Trophoblast cell (in vitro differentiated cells and primary cell): ENCODE measurements at regions not wholly inside any gene's neighbourhood (a gene's known extent, or its start where the extent isn't known, plus 50 kb on each side); places are given as distances from the start of the nearest gene placed in this dataset.

Experiments
- DNase-seq, 2 donors: peaks; one replicate each; pipeline ENCODE4 v3.0.0-alpha.2; 2016
- H2AFZ ChIP-seq: 2 replicates; pipeline ENCODE4 v1.6.1; 2013; ENCODE audit warnings: low read length, moderate library complexity, mild to moderate bottlenecking; ENCODE audit not compliant: insufficient read depth, poor library complexity
- H2AK5ac ChIP-seq: 2 replicates; pipeline ENCODE4 v1.6.1; 2013; ENCODE audit warnings: mild to moderate bottlenecking, low read length
- H2BK120ac ChIP-seq: 2 replicates; pipeline ENCODE4 v1.6.1; 2013; ENCODE audit warnings: low read length, mild to moderate bottlenecking, moderate library complexity; ENCODE audit not compliant: insufficient read depth, poor library complexity
- H2BK12ac ChIP-seq: 2 replicates; pipeline ENCODE4 v1.6.1; 2013; ENCODE audit warnings: mild to moderate bottlenecking, low read length, moderate library complexity
- H2BK5ac ChIP-seq: 2 replicates; pipeline ENCODE4 v1.6.1; 2013; ENCODE audit warnings: low read length, low read depth, moderate library complexity, mild to moderate bottlenecking; ENCODE audit not compliant: poor library complexity
- H3K14ac ChIP-seq: 2 replicates; pipeline ENCODE4 v1.6.1; 2013; ENCODE audit warnings: mild to moderate bottlenecking, low read length
- H3K18ac ChIP-seq: 2 replicates; pipeline ENCODE4 v1.6.1; 2013; ENCODE audit warnings: mild to moderate bottlenecking, low read length
- H3K23ac ChIP-seq: 2 replicates; pipeline ENCODE4 v1.6.1; 2013; ENCODE audit warnings: low read length
- H3K27ac ChIP-seq: 2 replicates; pipeline ENCODE4 v1.5.1; 2013; ENCODE audit warnings: low read depth, mild to moderate bottlenecking, inconsistent platforms, low read length, moderate library complexity
- H3K27me3 ChIP-seq: 2 replicates; pipeline ENCODE4 v1.6.1; 2013; ENCODE audit warnings: inconsistent platforms, mild to moderate bottlenecking, low read length, moderate library complexity; ENCODE audit not compliant: insufficient read depth
- H3K36me3 ChIP-seq, 2 experiments: 1 replicate in 1 of 2; 2 replicates in 1 of 2; pipeline ENCODE4 v1.6.1; 2013; ENCODE audit warnings: low read length in 2 of 2, mild to moderate bottlenecking in 2 of 2, moderate library complexity in 1 of 2; ENCODE audit not compliant: insufficient read depth in 2 of 2, control insufficient read depth in 1 of 2
- H3K4ac ChIP-seq: 2 replicates; pipeline ENCODE4 v1.6.1; 2013; ENCODE audit warnings: low read depth, mild to moderate bottlenecking, low read length, moderate library complexity
- H3K4me1 ChIP-seq, 2 experiments: 1 replicate in 1 of 2; 2 replicates in 1 of 2; pipeline ENCODE4 v1.6.1; 2013; ENCODE audit warnings: low read length in 2 of 2, mild to moderate bottlenecking in 2 of 2, moderate library complexity in 1 of 2; ENCODE audit not compliant: insufficient read depth in 2 of 2, control insufficient read depth in 1 of 2
- H3K4me2 ChIP-seq: 2 replicates; pipeline ENCODE4 v1.6.1; 2013; ENCODE audit warnings: inconsistent platforms, mild to moderate bottlenecking, low read length, moderate library complexity
- H3K4me3 ChIP-seq: 2 replicates; pipeline ENCODE4 v1.5.1; 2013; ENCODE audit warnings: mild to moderate bottlenecking, low read depth, low read length, inconsistent platforms
- H3K79me1 ChIP-seq: one replicate; pipeline ENCODE4 v1.6.1; 2013; ENCODE audit warnings: low read length
- H3K79me2 ChIP-seq: 2 replicates; pipeline ENCODE4 v1.6.1; 2013; ENCODE audit warnings: low read length, mild to moderate bottlenecking; ENCODE audit not compliant: control insufficient read depth, insufficient read depth, poor library complexity
- H3K9ac ChIP-seq: 2 replicates; pipeline ENCODE4 v1.6.1; 2013; ENCODE audit warnings: mild to moderate bottlenecking, low read length
- H3K9me3 ChIP-seq: 2 replicates; pipeline ENCODE4 v1.6.1; 2013; ENCODE audit warnings: low read depth, mild to moderate bottlenecking, control low read depth, inconsistent platforms, low read length; ENCODE audit not compliant: insufficient read depth
- H4K12ac ChIP-seq: 2 replicates; pipeline ENCODE4 v1.6.1; 2013; ENCODE audit warnings: low read depth, mild to moderate bottlenecking, low read length, moderate library complexity
- H4K8ac ChIP-seq: 2 replicates; pipeline ENCODE4 v1.6.1; 2013; ENCODE audit warnings: low read depth, mild to moderate bottlenecking, low read length, moderate library complexity
- H4K91ac ChIP-seq: one replicate; pipeline ENCODE4 v1.6.1; 2013; ENCODE audit warnings: low read depth, mild to moderate bottlenecking, low read length, moderate library complexity
- WGBS: extraction: QIAGEN DNeasy Blood & Tissue Kit; methylation state at CpG from one replicate; pipeline ENCODE4 v1.1.7; 2013; ENCODE audit warnings: missing lambda C conversion rate; ENCODE audit not compliant: insufficient read length, insufficient coverage; ENCODE audit errors: extremely low coverage; 5-methylcytosine and 5-hydroxymethylcytosine counted together

GRCh38 chr21:41068967-41069642 is 98.9 kb upstream of the BACE2 start:
- H3K36me3 ChIP-seq, result no peaks in the 10 kb centered on the region
- H2BK120ac ChIP-seq, result no peak overlapping the region
- H2BK5ac ChIP-seq, result no peak overlapping the region
- H3K27ac ChIP-seq, result no peak overlapping the region
- no peaks in the 10 kb centered on the region for H3K79me1 ChIP-seq
- H2AK5ac ChIP-seq, result no peak overlapping the region
- H3K18ac ChIP-seq, result no peak overlapping the region
- WGBS, result no CpG with 5 or more reads among the region's 30 CpGs
- no peak overlapping the region for H2BK12ac ChIP-seq
- H3K4me2 ChIP-seq, result no peak overlapping the region
- DNase-seq, result peak; percentile 83 to 96
- no peak overlapping the region for H4K12ac ChIP-seq
- no peak overlapping the region for H3K4ac ChIP-seq
- no peaks in the 10 kb centered on the region for H3K4me1 ChIP-seq
- no peaks in the 10 kb centered on the region for H3K27me3 ChIP-seq
- no peak overlapping the region for H3K23ac ChIP-seq
- no peak overlapping the region for H2AFZ ChIP-seq
- H3K14ac ChIP-seq, result no peak overlapping the region
- no peak overlapping the region for H4K8ac ChIP-seq
- H4K91ac ChIP-seq, result no peak overlapping the region
- no peak overlapping the region for H3K4me3 ChIP-seq
- no peaks in the 10 kb centered on the region for H3K9me3 ChIP-seq
- no peak overlapping the region for H3K9ac ChIP-seq
- no peaks in the 10 kb centered on the region for H3K79me2 ChIP-seq

DNA sequence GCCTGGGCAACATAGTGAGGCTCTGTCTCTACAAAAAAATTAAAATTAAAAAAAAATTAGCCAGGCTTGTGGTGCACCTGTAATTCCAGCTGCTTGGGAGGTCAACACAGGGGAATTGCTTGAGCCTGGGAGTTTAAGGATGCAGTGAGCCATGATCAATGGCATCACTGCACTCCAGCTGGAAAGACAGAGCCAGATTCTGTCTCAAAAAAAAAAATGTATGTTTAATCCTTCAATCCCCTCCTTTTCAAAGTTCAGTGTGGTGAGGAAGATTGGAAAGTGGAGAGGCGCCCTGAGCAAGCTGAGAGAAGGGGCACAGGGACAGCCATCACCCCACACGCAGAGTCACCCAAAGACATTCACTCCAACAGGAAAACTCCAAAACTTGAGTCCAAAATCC is 97.7 kb upstream of the BACE2 start:
- Histone ChIP-seq H3K9ac (no peak overlapping the region), H4K91ac (no peak overlapping the region), H3K18ac (no peak overlapping the region), H2BK12ac (no peak overlapping the region), H2BK5ac (no peak overlapping the region), H3K23ac (no peak overlapping the region), H2BK120ac (no peak overlapping the region), H4K12ac (no peak overlapping the region), H3K79me1 (no peaks in the 10 kb centered on the region), H3K79me2 (no peaks in the 10 kb centered on the region), H3K14ac (no peak overlapping the region), H2AFZ (no peak overlapping the region), H2AK5ac (no peak overlapping the region), H3K4ac (no peak overlapping the region), H4K8ac (no peak overlapping the region), H3K4me1 (no peaks in the 10 kb centered on the region), H3K36me3 (no peaks in the 10 kb centered on the region), H3K4me3 (no peak overlapping the region), H3K27me3 (no peaks in the 10 kb centered on the region), H3K4me2 (no peak overlapping the region), H3K9me3 (no peaks in the 10 kb centered on the region), H3K27ac (no peak overlapping the region)
- no peak for DNase-seq
- WGBS, result no CpG with 5 or more reads among the region's 2 CpGs

GRCh38 chr21:41071258-41072171 is 96.4 kb upstream of the BACE2 start:
- no CpG with 5 or more reads among the region's 11 CpGs for WGBS
- Histone ChIP-seq H2BK5ac (no peak overlapping the region), H3K9me3 (no peaks in the 10 kb centered on the region)

GRCh38 chr21:41073558-41073957 is 94.4 kb upstream of the BACE2 start:
- no peaks in the 10 kb centered on the region for H3K79me2 ChIP-seq
- no peak overlapping the region for H3K4ac ChIP-seq
- no peak overlapping the region for H2BK12ac ChIP-seq
- no peak overlapping the region for H2AK5ac ChIP-seq
- H3K18ac ChIP-seq, result no peak overlapping the region
- no peak overlapping the region for H3K4me2 ChIP-seq
- no peak overlapping the region for H4K91ac ChIP-seq
- no peaks in the 10 kb centered on the region for H3K36me3 ChIP-seq
- no peak for DNase-seq
- H2AFZ ChIP-seq, result no peak overlapping the region
- no CpG with 5 or more reads among the region's 8 CpGs for WGBS
- no peak overlapping the region for H3K23ac ChIP-seq
- H2BK120ac ChIP-seq, result no peak overlapping the region
- no peak overlapping the region for H4K8ac ChIP-seq
- H3K27me3 ChIP-seq, result no peaks in the 10 kb centered on the region
- H3K27ac ChIP-seq, result no peak overlapping the region
- H4K12ac ChIP-seq, result no peak overlapping the region
- H3K9ac ChIP-seq, result no peak overlapping the region
- no peaks in the 10 kb centered on the region for H3K9me3 ChIP-seq
- H2BK5ac ChIP-seq, result no peak overlapping the region
- no peaks in the 10 kb centered on the region for H3K4me1 ChIP-seq
- no peaks in the 10 kb centered on the region for H3K79me1 ChIP-seq
- no peak overlapping the region for H3K14ac ChIP-seq
- H3K4me3 ChIP-seq, result no peak overlapping the region

More at GRCh38 chr21:41071258-41072171, 96.4 kb upstream of the BACE2 start:
- H2BK12ac ChIP-seq, result no peak overlapping the region
- no peaks in the 10 kb centered on the region for H3K4me1 ChIP-seq
- no peaks in the 10 kb centered on the region for H3K36me3 ChIP-seq
- H3K79me1 ChIP-seq, result no peaks in the 10 kb centered on the region
- no peak overlapping the region for H3K4ac ChIP-seq
- DNase-seq, result no peak
- no peak overlapping the region for H3K14ac ChIP-seq
- H3K4me2 ChIP-seq, result no peak overlapping the region
- no peak overlapping the region for H4K8ac ChIP-seq
- no peak overlapping the region for H3K27ac ChIP-seq
- no peak overlapping the region for H3K18ac ChIP-seq
- no peaks in the 10 kb centered on the region for H3K79me2 ChIP-seq
- H3K27me3 ChIP-seq, result no peaks in the 10 kb centered on the region
- H4K91ac ChIP-seq, result no peak overlapping the region
- no peak overlapping the region for H3K23ac ChIP-seq
- H3K9ac ChIP-seq, result no peak overlapping the region
- no peak overlapping the region for H2AFZ ChIP-seq
- no peak overlapping the region for H2BK120ac ChIP-seq
- no peak overlapping the region for H2AK5ac ChIP-seq
- no peak overlapping the region for H3K4me3 ChIP-seq
- H4K12ac ChIP-seq, result no peak overlapping the region
